ENCODE measurements at regions not wholly inside any gene's neighbourhood (a gene's known extent, or its start where the extent isn't known, plus 50 kb on each side); places are given as distances from the start of the nearest gene placed in this dataset.

- DNase-seq (ENCODE audit: low read depth in 3 of 3) = no peak
Measured at GRCh38 chr4:35164063-35164462, 1080.3 kb downstream of the ARAP2 start.

GRCh38 chr4:35166466-35166865 lies 1077.8 kb downstream of the ARAP2 start:
- DNase-seq (ENCODE audit: low read depth in 3 of 3) = no peak

GRCh38 chr4:35167385-35167784 lies 1076.9 kb downstream of the ARAP2 start:
- DNase-seq (ENCODE audit: low read depth in 3 of 3) = no peak

GRCh38 chr4:35175487-35175886 lies 1068.8 kb downstream of the ARAP2 start:
- DNase-seq (ENCODE audit: low read depth in 3 of 3) = no peak

GRCh38 chr4:35175894-35176293 lies 1068.4 kb downstream of the ARAP2 start:
- DNase-seq (ENCODE audit: low read depth in 3 of 3) = no peak

GRCh38 chr4:35182451-35182850 lies 1061.9 kb downstream of the ARAP2 start:
- DNase-seq (ENCODE audit: low read depth in 3 of 3) = no peak

GRCh38 chr4:35189988-35190613 lies 1054.2 kb downstream of the ARAP2 start:
- DNase-seq (ENCODE audit: low read depth in 3 of 3) = no peak

GRCh38 chr4:35201403-35201802 lies 1042.9 kb downstream of the ARAP2 start:
- no peak for DNase-seq (ENCODE audit: low read depth in 3 of 3)

GRCh38 chr4:35216636-35217035 lies 1027.7 kb downstream of the ARAP2 start:
- DNase-seq (ENCODE audit: low read depth in 3 of 3) = no peak

- no peak for DNase-seq (ENCODE audit: low read depth in 3 of 3)
Measured at GRCh38 chr4:35217331-35217730, 1027.0 kb downstream of the ARAP2 start.

GRCh38 chr4:35228313-35228712 lies 1016.0 kb downstream of the ARAP2 start:
- DNase-seq (ENCODE audit: low read depth in 3 of 3) = no peak

GRCh38 chr4:35229021-35229420 lies 1015.3 kb downstream of the ARAP2 start:
- DNase-seq (ENCODE audit: low read depth in 3 of 3) = no peak

- no peak for DNase-seq (ENCODE audit: low read depth in 3 of 3)
Measured at GRCh38 chr4:35237924-35238323, 1006.4 kb downstream of the ARAP2 start.

GRCh38 chr4:35238793-35239192 lies 1005.5 kb downstream of the ARAP2 start:
- no peak for DNase-seq (ENCODE audit: low read depth in 3 of 3)

- DNase-seq (ENCODE audit: low read depth in 3 of 3) = no peak
Measured at GRCh38 chr4:35246493-35246892, 997.8 kb downstream of the ARAP2 start.

GRCh38 chr4:35247047-35247446 lies 997.3 kb downstream of the ARAP2 start:
- no peak for DNase-seq (ENCODE audit: low read depth in 3 of 3)

- DNase-seq (ENCODE audit: low read depth in 3 of 3) = no peak
Measured at GRCh38 chr4:35250331-35250730, 994.0 kb downstream of the ARAP2 start.

- DNase-seq (ENCODE audit: low read depth in 3 of 3) = no peak
Measured at GRCh38 chr4:35250761-35251160, 993.6 kb downstream of the ARAP2 start.

- no peak for DNase-seq (ENCODE audit: low read depth in 3 of 3)
Measured at GRCh38 chr4:35252071-35252470, 992.2 kb downstream of the ARAP2 start.

- DNase-seq (ENCODE audit: low read depth in 3 of 3) = no peak
Measured at GRCh38 chr4:35252866-35253265, 991.4 kb downstream of the ARAP2 start.

GRCh38 chr4:35253331-35253730 lies 991.0 kb downstream of the ARAP2 start:
- DNase-seq (ENCODE audit: low read depth in 3 of 3) = no peak

- no peak for DNase-seq (ENCODE audit: low read depth in 3 of 3)
Measured at GRCh38 chr4:35286434-35286833, 957.9 kb downstream of the ARAP2 start.

GRCh38 chr4:35300996-35301774 lies 943.1 kb downstream of the ARAP2 start:
- DNase-seq (ENCODE audit: low read depth in 3 of 3) = no peak

GRCh38 chr4:35315419-35315818 lies 928.9 kb downstream of the ARAP2 start:
- no peak for DNase-seq (ENCODE audit: low read depth in 3 of 3)

Data from stimulated activated CD4-positive, alpha-beta T cell treated with anti-CD3 and anti-CD28 coated beads, TNF-alpha, amount 100 ng/mL, for 24 hours (primary cell).